GM12872 (cell line): ENCODE measurements at regions not wholly inside any gene's neighbourhood (a gene's known extent, or its start where the extent isn't known, plus 50 kb on each side); places are given as distances from the start of the nearest gene placed in this dataset.

ENCODE experiments used
- CTCF ChIP-seq: IDR thresholded peaks from 3 replicates; pipeline ENCODE4 v1.5.1; 2011; ENCODE audit warnings: low read depth, mild to moderate bottlenecking, low read length, moderate library complexity; ENCODE audit not compliant: insufficient read depth

DNA sequence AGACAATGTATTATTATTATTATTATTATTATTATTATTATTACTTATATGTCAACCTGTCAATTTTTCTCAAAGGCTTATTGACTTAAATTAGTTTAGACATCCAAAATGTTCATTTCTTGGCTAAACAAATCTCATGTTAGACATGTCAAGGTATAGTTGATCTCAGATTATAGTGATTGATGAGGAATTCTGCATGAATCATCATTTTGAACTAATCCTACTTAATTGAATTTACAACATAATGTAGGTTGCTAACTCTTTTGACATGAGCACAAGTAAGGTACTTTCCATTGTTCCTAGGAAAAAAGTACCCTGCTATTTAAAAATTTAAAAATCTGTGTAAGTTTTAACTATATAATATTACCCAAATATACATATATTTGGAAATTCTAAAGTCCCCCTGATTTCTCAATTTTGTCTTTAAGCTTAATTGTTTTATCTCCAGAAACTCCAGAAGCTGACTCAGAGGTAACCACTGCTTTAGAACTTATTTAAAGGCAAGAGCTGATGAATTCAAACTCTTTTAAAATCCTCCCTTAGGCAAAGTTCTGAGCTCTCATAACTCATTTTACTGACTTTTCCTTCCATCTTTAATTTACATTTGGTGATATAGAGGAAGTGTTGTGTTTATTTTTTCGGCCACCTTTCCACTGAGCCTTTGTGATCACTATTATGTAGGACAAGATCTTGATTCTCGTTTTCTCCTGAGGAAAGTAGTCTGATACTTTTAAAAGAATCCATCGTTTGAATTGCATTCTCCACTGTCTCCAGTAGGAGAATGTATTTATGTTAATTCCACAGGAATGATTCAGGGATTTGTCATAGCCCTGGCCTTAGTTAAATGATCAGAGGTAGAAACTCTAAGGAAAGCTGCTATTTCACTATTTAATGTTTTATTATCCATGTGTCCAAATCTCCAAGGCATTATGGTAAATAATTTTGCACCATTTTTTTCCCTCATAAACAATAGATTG is 1304.5 kb downstream of the AACS start:
- no peak for TF ChIP-seq CTCF

- no peak for TF ChIP-seq CTCF
Measured at GRCh38 chr12:126383506-126383905, 1318.3 kb downstream of the AACS start.

GRCh38 chr12:126384026-126384564 is 1318.9 kb downstream of the AACS start:
- no peak for TF ChIP-seq CTCF

GRCh38 chr12:126385785-126386184 is 1320.5 kb downstream of the AACS start:
- TF ChIP-seq CTCF: no peak

GRCh38 chr12:126389220-126389841 is 1324.1 kb downstream of the AACS start:
- no peak for TF ChIP-seq CTCF

- TF ChIP-seq CTCF: no peak
Measured at GRCh38 chr12:126389961-126390360, 1324.7 kb downstream of the AACS start.

GRCh38 chr12:126390969-126391566 is 1325.8 kb downstream of the AACS start:
- no peak for TF ChIP-seq CTCF
